ES-I3 (cell line): ENCODE measurements at regions not wholly inside any gene's neighbourhood (a gene's known extent, or its start where the extent isn't known, plus 50 kb on each side); places are given as distances from the start of the nearest gene placed in this dataset.

Source experiments
- H3K36me3 ChIP-seq: 2 replicates; pipeline ENCODE4 v1.6.1; 2013; ENCODE audit warnings: mild to moderate bottlenecking, low read length, control low read depth, moderate library complexity; ENCODE audit not compliant: insufficient read depth
- H3K4me1 ChIP-seq: 2 replicates; pipeline ENCODE4 v1.6.1; 2013; ENCODE audit warnings: mild to moderate bottlenecking, control low read depth, low read length; ENCODE audit not compliant: insufficient read depth
- H3K9ac ChIP-seq: 2 replicates; pipeline ENCODE4 v1.6.1; 2013; ENCODE audit warnings: low read depth, mild to moderate bottlenecking, low read length, moderate library complexity
- H3K9me3 ChIP-seq: 2 replicates; pipeline ENCODE4 v1.6.1; 2013; ENCODE audit warnings: mild to moderate bottlenecking, low read length, moderate library complexity; ENCODE audit not compliant: control insufficient read depth, insufficient read depth

DNA sequence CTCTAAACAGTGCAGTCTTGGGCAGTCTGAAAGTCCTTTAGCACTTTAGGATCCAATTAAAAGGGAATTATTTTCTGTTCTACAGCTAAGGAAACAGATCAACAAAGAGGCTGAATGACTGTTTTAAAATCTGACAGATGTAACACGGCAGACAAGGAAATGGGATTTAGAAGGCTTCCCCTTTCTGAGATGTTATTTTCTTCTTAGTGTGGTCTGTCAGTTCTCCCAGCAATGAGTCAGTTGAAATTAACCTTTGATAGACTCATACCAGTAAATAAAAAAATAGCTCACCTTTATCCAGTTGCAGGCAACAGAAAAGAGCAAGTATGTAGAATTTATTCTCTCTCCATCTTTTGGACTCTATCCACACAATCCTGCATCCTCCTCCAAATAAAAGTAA lies 98.1 kb downstream of the NEDD1 start:
- Histone ChIP-seq H3K9ac (no peak overlapping the region), H3K36me3 (no peaks in the 10 kb centered on the region), H3K4me1 (no peaks in the 10 kb centered on the region), H3K9me3 (no peaks in the 10 kb centered on the region)

DNA sequence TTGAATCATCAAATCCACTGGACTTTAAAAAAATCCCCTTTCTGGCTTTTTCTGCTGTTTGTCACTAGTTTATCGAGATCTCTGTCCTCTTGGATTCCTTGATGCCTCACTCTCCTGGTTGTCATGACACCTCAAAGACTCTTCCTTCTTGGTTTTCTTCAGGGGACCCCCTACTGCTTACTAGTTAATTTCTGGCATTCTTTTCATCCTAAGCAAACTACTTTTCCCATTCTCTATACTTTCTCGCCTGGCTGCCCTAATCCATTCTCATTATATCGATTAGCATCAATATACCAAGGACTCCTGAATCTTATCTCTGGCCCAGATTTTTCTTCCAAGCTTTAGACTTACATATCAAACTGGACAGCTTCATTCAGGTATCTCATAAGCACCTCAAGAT lies 98.6 kb downstream of the NEDD1 start:
- Histone ChIP-seq H3K36me3 (no peaks in the 10 kb centered on the region), H3K9ac (no peak overlapping the region), H3K9me3 (no peaks in the 10 kb centered on the region), H3K4me1 (no peaks in the 10 kb centered on the region)

DNA sequence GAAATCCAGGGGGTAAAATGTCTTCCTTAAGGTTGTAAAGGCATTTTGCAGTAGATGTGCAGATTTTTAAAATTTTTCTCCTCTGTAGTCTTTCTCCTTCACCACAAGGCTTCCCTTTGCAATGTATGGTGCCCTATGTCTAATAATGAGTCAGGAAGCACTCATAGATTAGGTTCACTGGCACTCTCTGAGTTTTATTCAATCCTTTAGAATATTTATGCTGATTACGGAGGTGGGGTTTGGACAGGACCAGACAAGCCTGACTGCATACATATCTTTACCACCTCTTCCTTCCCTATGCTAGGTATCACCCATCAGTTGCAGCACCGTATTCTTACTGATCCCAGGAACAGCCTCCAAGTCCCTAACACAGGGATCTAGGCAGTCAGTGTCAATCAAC lies 99.5 kb downstream of the NEDD1 start:
- Histone ChIP-seq H3K4me1 (no peaks in the 10 kb centered on the region), H3K9me3 (no peaks in the 10 kb centered on the region), H3K36me3 (no peaks in the 10 kb centered on the region), H3K9ac (no peak overlapping the region)

DNA sequence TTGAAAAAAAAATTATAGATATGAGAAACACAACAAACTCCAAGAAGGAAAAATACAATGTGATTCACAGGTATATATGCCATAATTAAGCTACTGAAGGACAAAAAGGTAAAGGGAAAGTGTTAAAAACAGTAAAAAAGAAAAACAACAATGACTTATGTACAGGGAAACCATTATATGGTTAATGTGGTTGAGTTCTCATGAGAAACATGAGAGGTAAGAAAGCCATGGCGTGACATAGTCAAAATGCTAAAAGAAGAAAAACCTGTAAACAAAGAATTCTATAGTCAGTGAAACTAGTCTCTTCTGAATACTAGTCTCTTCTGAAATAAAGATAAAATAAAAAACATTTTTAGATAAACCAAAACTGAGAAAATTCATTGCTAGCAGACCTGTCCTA lies 109.1 kb downstream of the NEDD1 start:
- Histone ChIP-seq H3K9me3 (peaks cover 9% of the 10 kb centered on the region; the same call in 1 of the 2 replicates), H3K9ac (no peak overlapping the region), H3K4me1 (no peaks in the 10 kb centered on the region), H3K36me3 (no peaks in the 10 kb centered on the region)

DNA sequence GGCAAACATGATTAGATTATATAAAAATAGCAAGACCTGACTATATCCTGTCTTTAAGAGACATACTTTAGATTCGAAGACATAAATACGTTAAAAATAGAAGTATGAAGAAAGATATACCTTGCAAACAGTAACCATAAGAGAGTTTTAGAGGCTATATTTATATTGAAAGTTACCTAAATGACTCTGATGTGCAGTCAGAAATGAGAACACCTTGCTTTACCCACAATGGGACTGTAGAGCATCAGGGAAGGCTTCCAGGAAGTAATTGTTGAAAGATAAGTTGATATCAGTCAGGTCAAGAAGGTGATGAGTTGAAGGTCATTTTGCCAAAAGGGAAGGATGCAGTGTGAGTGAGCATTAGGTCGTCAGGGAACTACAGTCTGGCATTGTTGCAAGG lies 110.2 kb downstream of the NEDD1 start:
- Histone ChIP-seq H3K4me1 (no peaks in the 10 kb centered on the region), H3K36me3 (no peaks in the 10 kb centered on the region), H3K9me3 (peaks cover 9% of the 10 kb centered on the region; the same call in 1 of the 2 replicates), H3K9ac (no peak overlapping the region)

DNA sequence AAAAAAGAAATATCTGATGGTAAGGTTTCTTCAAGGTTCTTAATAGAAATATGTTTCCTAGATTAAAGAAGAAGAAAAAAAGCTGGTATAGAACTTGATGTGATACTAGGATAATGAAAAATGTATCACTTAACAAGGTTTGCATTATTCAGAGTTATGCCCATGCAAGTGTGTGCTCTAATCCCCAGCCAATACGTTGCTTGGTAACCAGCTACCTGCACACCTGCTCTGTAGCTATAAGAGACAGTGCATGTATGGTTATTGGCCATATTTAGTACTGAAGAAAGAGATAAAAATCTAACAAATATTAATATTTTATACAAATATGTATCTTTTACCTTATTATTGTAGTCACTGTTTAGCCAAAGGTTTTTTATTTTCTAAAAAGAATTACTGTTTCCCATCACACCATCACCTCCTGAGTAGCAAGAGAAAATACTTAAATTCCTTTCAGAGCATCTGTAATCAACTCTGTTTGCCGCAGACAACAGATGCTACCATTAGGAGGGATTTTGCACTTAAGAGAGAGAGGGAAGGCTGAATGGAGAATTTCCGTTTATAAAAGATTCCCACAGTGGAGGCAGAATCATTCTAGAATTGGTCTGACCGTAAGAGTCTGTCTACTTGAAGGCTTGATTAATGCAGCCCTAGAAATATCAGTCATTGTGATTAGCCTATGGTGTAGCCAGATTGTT lies 115.6 kb downstream of the NEDD1 start:
- Histone ChIP-seq H3K9me3 (no peaks in the 10 kb centered on the region), H3K9ac (no peak overlapping the region), H3K4me1 (no peaks in the 10 kb centered on the region), H3K36me3 (no peaks in the 10 kb centered on the region)

DNA sequence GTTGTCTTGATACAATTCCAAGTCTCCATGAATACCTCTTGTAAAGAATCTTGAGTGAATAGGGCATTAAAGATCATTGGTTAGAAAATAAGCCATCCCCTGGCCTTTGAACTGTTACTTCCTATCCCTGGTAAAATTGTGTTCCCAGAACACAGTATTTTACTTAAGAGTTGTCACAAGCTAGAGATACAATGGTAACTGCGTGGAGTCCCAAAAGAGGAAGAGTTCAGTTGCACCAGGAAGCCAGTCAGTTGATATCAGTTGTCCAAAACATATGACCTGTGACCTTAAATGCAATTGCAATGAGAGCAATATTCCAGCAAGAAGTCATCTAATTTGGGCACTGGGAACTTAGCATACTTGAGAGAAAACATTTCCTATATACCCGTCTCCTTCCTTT lies 117.3 kb downstream of the NEDD1 start:
- Histone ChIP-seq H3K36me3 (no peaks in the 10 kb centered on the region; the same call in 1 of the 2 replicates), H3K9ac (no peak overlapping the region), H3K9me3 (no peaks in the 10 kb centered on the region), H3K4me1 (no peaks in the 10 kb centered on the region)

DNA sequence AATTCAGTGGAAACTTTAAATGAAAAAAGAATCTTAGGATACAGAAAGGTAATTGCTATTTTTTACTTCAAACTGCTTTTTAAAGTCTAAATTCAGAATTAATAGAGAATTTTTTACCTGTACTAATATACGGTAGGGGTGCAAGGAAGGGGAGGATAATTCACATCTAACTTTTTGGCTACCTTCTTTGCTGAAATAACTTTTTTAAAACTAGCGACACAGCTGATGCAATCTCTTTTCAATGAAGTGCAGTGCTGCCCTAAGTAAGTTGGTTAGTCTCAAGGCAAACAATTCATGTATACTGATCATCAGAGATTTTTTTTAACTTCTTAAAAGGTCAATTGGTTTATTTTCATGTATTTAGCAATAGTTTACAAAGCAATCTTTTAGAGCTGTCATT lies 119.8 kb downstream of the NEDD1 start:
- Histone ChIP-seq H3K36me3 (no peaks in the 10 kb centered on the region; the same call in 1 of the 2 replicates), H3K4me1 (no peaks in the 10 kb centered on the region), H3K9me3 (peaks cover 6% of the 10 kb centered on the region; the same call in 1 of the 2 replicates), H3K9ac (no peak overlapping the region)

DNA sequence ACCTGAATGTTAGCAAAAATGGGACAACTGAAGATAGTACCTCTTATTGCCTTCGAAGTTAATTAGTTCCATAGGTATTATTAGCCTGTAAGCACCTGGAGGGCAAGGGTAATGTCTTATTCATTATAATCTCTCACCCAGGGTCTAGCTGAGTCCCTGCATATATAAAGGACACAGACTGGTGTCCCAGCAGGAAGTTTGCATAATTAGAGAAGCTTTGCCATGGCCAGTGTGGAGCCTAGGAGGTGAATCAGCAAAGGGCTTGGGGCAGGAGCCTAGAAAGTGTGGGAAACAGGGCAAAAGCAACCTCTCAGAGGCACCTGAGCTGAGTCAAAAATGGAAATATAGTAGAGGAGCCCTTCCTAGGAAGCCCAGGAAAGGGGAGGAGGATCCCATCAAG lies 120.4 kb downstream of the NEDD1 start:
- Histone ChIP-seq H3K9me3 (peaks cover 6% of the 10 kb centered on the region; the same call in 1 of the 2 replicates), H3K9ac (no peak overlapping the region), H3K36me3 (no peaks in the 10 kb centered on the region; the same call in 1 of the 2 replicates), H3K4me1 (no peaks in the 10 kb centered on the region)

DNA sequence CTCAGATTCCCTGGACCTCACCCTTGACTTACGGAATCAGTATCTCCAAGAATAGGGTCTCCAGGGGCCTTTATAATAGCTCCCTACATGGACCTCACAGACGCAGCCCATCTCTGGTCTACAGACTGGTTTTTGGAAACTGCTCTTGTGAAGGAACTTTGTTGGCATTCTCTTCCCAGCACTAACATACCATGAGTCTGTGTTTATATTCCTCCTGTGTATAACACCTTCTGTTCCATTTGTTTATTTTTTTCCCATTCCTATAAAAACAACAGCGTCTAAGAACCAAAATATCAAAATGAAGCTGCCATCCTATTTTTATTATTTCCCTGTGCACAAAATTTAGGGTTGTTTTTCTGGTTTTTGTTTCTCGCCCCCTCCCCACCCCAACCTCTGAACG lies 131.1 kb downstream of the NEDD1 start:
- Histone ChIP-seq H3K9me3 (no peaks in the 10 kb centered on the region), H3K4me1 (no peaks in the 10 kb centered on the region), H3K9ac (no peak overlapping the region), H3K36me3 (no peaks in the 10 kb centered on the region)

DNA sequence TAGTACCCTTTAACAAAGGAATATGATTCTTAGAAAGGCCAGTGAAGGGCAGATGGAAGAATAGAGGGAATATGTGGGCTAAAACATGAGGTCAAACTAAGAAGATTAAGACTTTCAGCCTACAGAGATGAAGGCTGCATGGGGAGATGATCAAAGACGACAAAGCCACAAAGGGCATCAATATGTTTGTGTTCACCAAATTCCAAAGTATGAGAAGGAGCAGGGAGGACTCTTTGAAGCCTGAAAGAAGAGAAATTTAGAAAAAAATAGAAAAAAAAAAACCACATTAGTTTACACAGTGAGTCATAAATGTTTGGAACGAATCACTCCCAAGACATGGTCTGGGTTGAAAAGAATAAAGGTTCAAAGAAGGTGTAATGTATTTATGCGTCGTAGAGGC lies 131.8 kb downstream of the NEDD1 start:
- no peaks in the 10 kb centered on the region for H3K36me3 ChIP-seq
- no peak overlapping the region for H3K9ac ChIP-seq
- H3K4me1 ChIP-seq: no peaks in the 10 kb centered on the region
- H3K9me3 ChIP-seq: no peaks in the 10 kb centered on the region

DNA sequence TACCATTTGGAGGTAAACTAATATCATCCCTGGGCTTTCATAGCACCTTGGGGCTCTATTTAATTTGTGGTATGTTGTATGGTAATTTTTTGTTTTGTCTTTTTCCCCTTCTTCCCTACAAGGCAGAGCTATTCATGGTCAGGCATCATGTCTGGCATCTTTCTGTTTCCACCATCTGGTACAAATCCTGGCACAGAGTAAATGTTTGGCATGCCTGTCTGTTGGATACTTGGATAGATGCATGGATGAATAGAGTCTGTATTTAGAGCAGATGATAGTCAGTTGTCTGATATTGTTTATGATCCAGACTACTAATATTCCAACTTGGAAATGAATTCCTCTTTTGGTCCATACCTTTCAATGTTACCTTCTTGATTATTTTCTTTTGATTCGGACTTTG lies 139.8 kb downstream of the NEDD1 start:
- no peaks in the 10 kb centered on the region for H3K36me3 ChIP-seq
- H3K9ac ChIP-seq: no peak overlapping the region
- 0 out of 2 replicates have a peak, but pooled peaks cover 6% of the 10 kb centered on the region for H3K4me1 ChIP-seq
- H3K9me3 ChIP-seq: no peaks in the 10 kb centered on the region

DNA sequence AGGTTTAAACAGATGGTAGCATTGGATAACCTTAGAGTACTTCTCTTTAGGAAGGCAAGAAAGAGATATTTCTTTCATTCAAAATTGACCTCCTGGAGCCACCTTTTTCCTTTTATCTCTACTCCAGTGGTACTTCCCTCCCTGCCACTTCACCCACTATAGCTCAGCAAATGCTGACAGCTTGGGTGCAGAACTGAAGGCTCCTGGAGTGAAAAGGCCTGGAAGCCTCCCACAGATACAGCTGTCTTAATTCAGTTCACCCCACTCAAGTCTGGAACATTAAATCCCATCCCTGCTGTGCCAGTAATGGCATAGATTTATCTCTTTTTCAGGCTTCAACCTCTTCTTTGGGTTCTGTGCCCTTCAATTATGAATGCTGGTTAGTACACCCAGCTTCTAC lies 140.3 kb downstream of the NEDD1 start:
- Histone ChIP-seq H3K9ac (no peak overlapping the region), H3K4me1 (0 out of 2 replicates have a peak, but pooled peaks cover 6% of the 10 kb centered on the region), H3K36me3 (no peaks in the 10 kb centered on the region), H3K9me3 (no peaks in the 10 kb centered on the region)

DNA sequence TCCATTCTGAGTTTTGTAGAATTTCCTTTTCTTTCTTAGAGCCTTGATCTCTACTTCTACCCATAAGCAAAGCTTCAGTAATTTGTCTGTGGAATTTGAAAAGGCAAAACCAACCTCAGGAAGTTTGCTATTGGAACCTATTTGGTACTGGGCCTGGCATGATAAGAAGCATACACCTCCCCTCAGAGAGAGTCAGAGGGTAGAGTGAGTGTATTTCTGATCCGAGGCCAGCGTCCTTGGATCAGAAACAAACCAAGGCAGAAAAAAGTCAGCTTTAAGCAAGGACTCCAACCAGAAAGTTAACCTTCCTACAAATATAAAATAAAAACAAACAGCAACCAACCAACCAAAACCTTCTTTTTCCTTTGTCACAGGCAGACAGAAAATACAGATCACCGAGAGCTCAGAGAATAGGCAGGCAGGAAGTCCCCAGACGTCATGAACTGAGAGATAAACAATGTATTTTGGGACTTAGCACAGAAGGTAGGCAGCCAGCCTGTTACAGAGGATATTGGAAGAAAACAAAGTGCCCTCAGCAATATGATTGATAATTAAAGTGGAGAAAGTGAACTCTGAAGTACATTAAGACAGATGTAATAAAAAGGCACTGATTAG lies 141.5 kb downstream of the NEDD1 start:
- Histone ChIP-seq H3K36me3 (no peaks in the 10 kb centered on the region), H3K9ac (no peak overlapping the region), H3K9me3 (no peaks in the 10 kb centered on the region), H3K4me1 (0 out of 2 replicates have a peak, but pooled peaks cover 6% of the 10 kb centered on the region)

DNA sequence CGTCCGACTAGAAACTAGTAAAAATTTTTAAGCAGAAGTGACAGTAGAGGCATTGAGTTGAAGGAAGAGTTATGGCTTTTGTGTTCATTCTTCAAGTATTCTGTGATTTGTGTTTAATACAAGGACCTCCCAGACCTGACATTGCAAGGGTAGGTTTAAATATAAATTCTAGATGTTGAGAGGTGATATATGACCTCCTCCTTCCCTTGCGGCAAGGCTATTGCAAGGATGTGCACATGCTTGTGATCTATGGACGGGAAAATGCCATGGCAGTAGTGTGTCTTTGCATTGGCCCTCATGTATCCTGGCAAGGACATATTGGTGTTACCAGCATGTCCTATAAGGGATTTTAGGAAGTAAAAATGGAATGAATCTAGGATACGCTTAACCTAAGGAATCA lies 143.5 kb downstream of the NEDD1 start:
- Histone ChIP-seq H3K36me3 (no peaks in the 10 kb centered on the region), H3K9ac (no peak overlapping the region), H3K9me3 (no peaks in the 10 kb centered on the region), H3K4me1 (no peaks in the 10 kb centered on the region)
